ENCODE measurements at regions not wholly inside any gene's neighbourhood (a gene's known extent, or its start where the extent isn't known, plus 50 kb on each side); places are given as distances from the start of the nearest gene placed in this dataset.

- H3K9me3 Mint-ChIP-seq: peaks cover 0 to 7% (median 3%) of the 10 kb centered on the region in 6 donors
- H3K27ac Mint-ChIP-seq: no peak overlapping the region
- H3K4me3 Mint-ChIP-seq: no peak overlapping the region
- DNase-seq: no peak
- peaks cover 0 to 2% (median 0%) of the 10 kb centered on the region in 3 donors for H3K27me3 Mint-ChIP-seq (ENCODE audit: low read depth in 3 of 3)
- H3K4me1 Mint-ChIP-seq: no peaks in the 10 kb centered on the region
- no peaks in the 10 kb centered on the region for H3K36me3 Mint-ChIP-seq
Measured at GRCh38 chr6:113377362-113377942, 479.7 kb upstream of the MARCKS start.

GRCh38 chr6:113380591-113380990, 476.6 kb upstream of the MARCKS start:
- Mint-ChIP-seq H3K36me3 (no peaks in the 10 kb centered on the region), H3K27me3 (ENCODE audit: low read depth in 3 of 3) (peaks cover 0 to 2% (median 0%) of the 10 kb centered on the region in 3 donors), H3K4me1 (no peaks in the 10 kb centered on the region), H3K4me3 (no peak overlapping the region), H3K27ac (no peak overlapping the region), H3K9me3 (peaks cover 0 to 4% (median 0%) of the 10 kb centered on the region in 6 donors)
- DNase-seq: no peak

- H3K27ac Mint-ChIP-seq: no peak overlapping the region
- H3K27me3 Mint-ChIP-seq (ENCODE audit: low read depth in 3 of 3): peaks cover 0 to 2% (median 0%) of the 10 kb centered on the region in 3 donors
- no peaks in the 10 kb centered on the region for H3K4me1 Mint-ChIP-seq
- H3K9me3 Mint-ChIP-seq: peaks cover 0 to 4% (median 0%) of the 10 kb centered on the region in 6 donors
- no peaks in the 10 kb centered on the region for H3K36me3 Mint-ChIP-seq
- no peak for DNase-seq
- H3K4me3 Mint-ChIP-seq: no peak overlapping the region
Measured at GRCh38 chr6:113381232-113381631, 475.9 kb upstream of the MARCKS start.

GRCh38 chr6:113381959-113382358, 475.2 kb upstream of the MARCKS start:
- Mint-ChIP-seq H3K4me3 (no peak overlapping the region), H3K36me3 (no peaks in the 10 kb centered on the region), H3K27ac (no peak overlapping the region), H3K4me1 (no peaks in the 10 kb centered on the region), H3K27me3 (ENCODE audit: low read depth in 3 of 3) (peaks cover 0 to 2% (median 0%) of the 10 kb centered on the region in 3 donors), H3K9me3 (peaks cover 0 to 4% (median 0%) of the 10 kb centered on the region in 6 donors)
- no peak for DNase-seq

- no peaks in the 10 kb centered on the region for H3K36me3 Mint-ChIP-seq
- no peak for DNase-seq
- no peak overlapping the region for H3K4me3 Mint-ChIP-seq
- H3K4me1 Mint-ChIP-seq: no peaks in the 10 kb centered on the region
- peaks cover 0 to 2% (median 0%) of the 10 kb centered on the region in 3 donors for H3K27me3 Mint-ChIP-seq (ENCODE audit: low read depth in 3 of 3)
- H3K9me3 Mint-ChIP-seq: peaks cover 0 to 4% (median 0%) of the 10 kb centered on the region in 6 donors
- no peak overlapping the region for H3K27ac Mint-ChIP-seq
Measured at GRCh38 chr6:113383701-113384100, 473.4 kb upstream of the MARCKS start.

- Mint-ChIP-seq H3K9me3 (peaks cover 0 to 4% (median 0%) of the 10 kb centered on the region in 6 donors), H3K36me3 (no peaks in the 10 kb centered on the region)
Measured at GRCh38 chr6:113385020-113385431, 472.1 kb upstream of the MARCKS start.

GRCh38 chr6:113388996-113389395, 468.1 kb upstream of the MARCKS start:
- DNase-seq: no peak
- Mint-ChIP-seq H3K27ac (no peak overlapping the region), H3K36me3 (no peaks in the 10 kb centered on the region), H3K9me3 (peaks cover 0 to 4% (median 0%) of the 10 kb centered on the region in 6 donors), H3K27me3 (ENCODE audit: low read depth in 3 of 3) (peaks cover 0 to 2% (median 0%) of the 10 kb centered on the region in 3 donors), H3K4me3 (no peak overlapping the region), H3K4me1 (no peaks in the 10 kb centered on the region)

More at GRCh38 chr6:113385020-113385431, 472.1 kb upstream of the MARCKS start:
- DNase-seq: no peak
- Mint-ChIP-seq H3K4me1 (no peaks in the 10 kb centered on the region), H3K27me3 (ENCODE audit: low read depth in 3 of 3) (peaks cover 0 to 2% (median 2%) of the 10 kb centered on the region in 3 donors), H3K4me3 (no peak overlapping the region), H3K27ac (no peak overlapping the region)

GRCh38 chr6:113392551-113393055, 464.5 kb upstream of the MARCKS start:
- Mint-ChIP-seq H3K4me3 (no peak overlapping the region), H3K9me3 (peaks cover 0 to 5% (median 1%) of the 10 kb centered on the region in 6 donors), H3K27me3 (ENCODE audit: low read depth in 3 of 3) (peaks cover 0 to 2% (median 0%) of the 10 kb centered on the region in 3 donors), H3K4me1 (no peaks in the 10 kb centered on the region), H3K27ac (no peak overlapping the region), H3K36me3 (no peaks in the 10 kb centered on the region)
- DNase-seq: no peak

- Mint-ChIP-seq H3K27ac (no peak overlapping the region), H3K27me3 (ENCODE audit: low read depth in 3 of 3) (no peaks in the 10 kb centered on the region), H3K9me3 (peaks cover 0 to 5% (median 1%) of the 10 kb centered on the region in 6 donors), H3K4me3 (no peak overlapping the region), H3K4me1 (no peaks in the 10 kb centered on the region), H3K36me3 (no peaks in the 10 kb centered on the region)
- no peak for DNase-seq
Measured at GRCh38 chr6:113394216-113394615, 462.9 kb upstream of the MARCKS start.

GRCh38 chr6:113394729-113395128, 462.4 kb upstream of the MARCKS start:
- peaks cover 0 to 9% (median 1%) of the 10 kb centered on the region in 6 donors for H3K9me3 Mint-ChIP-seq
- no peaks in the 10 kb centered on the region for H3K36me3 Mint-ChIP-seq
- H3K4me3 Mint-ChIP-seq: no peak overlapping the region

GRCh38 chr6:113396730-113397129, 460.4 kb upstream of the MARCKS start:
- Mint-ChIP-seq H3K9me3 (peaks cover 0 to 10% (median 2%) of the 10 kb centered on the region in 6 donors), H3K36me3 (no peaks in the 10 kb centered on the region), H3K4me1 (no peaks in the 10 kb centered on the region), H3K27ac (no peak overlapping the region), H3K27me3 (ENCODE audit: low read depth in 3 of 3) (no peaks in the 10 kb centered on the region), H3K4me3 (no peak overlapping the region)
- DNase-seq: no peak

More at GRCh38 chr6:113394729-113395128, 462.4 kb upstream of the MARCKS start:
- Mint-ChIP-seq H3K4me1 (no peaks in the 10 kb centered on the region), H3K27ac (no peak overlapping the region), H3K27me3 (ENCODE audit: low read depth in 3 of 3) (no peaks in the 10 kb centered on the region)
- no peak for DNase-seq

GRCh38 chr6:113397236-113397635, 459.9 kb upstream of the MARCKS start:
- H3K27ac Mint-ChIP-seq: no peak overlapping the region
- peaks cover 0 to 10% (median 2%) of the 10 kb centered on the region in 6 donors for H3K9me3 Mint-ChIP-seq
- no peaks in the 10 kb centered on the region for H3K4me1 Mint-ChIP-seq
- no peak for DNase-seq
- no peaks in the 10 kb centered on the region for H3K27me3 Mint-ChIP-seq (ENCODE audit: low read depth in 3 of 3)
- H3K36me3 Mint-ChIP-seq: no peaks in the 10 kb centered on the region
- no peak overlapping the region for H3K4me3 Mint-ChIP-seq

GRCh38 chr6:113401231-113401630, 455.9 kb upstream of the MARCKS start:
- H3K4me1 Mint-ChIP-seq: no peaks in the 10 kb centered on the region
- peaks cover 0 to 9% (median 2%) of the 10 kb centered on the region in 6 donors for H3K9me3 Mint-ChIP-seq

GRCh38 chr6:113402544-113402943, 454.6 kb upstream of the MARCKS start:
- Mint-ChIP-seq H3K4me3 (no peak overlapping the region), H3K27ac (no peak overlapping the region), H3K27me3 (ENCODE audit: low read depth in 3 of 3) (peaks cover 0 to 2% (median 0%) of the 10 kb centered on the region in 3 donors), H3K36me3 (no peaks in the 10 kb centered on the region), H3K4me1 (no peaks in the 10 kb centered on the region), H3K9me3 (peaks cover 0 to 9% (median 2%) of the 10 kb centered on the region in 6 donors)
- DNase-seq: no peak

More at GRCh38 chr6:113401231-113401630, 455.9 kb upstream of the MARCKS start:
- Mint-ChIP-seq H3K36me3 (no peaks in the 10 kb centered on the region), H3K4me3 (no peak overlapping the region), H3K27me3 (ENCODE audit: low read depth in 3 of 3) (no peaks in the 10 kb centered on the region), H3K27ac (no peak overlapping the region)
- no peak for DNase-seq

All from immature natural killer cell (primary cell).